ENCODE measurements at regions not wholly inside any gene's neighbourhood (a gene's known extent, or its start where the extent isn't known, plus 50 kb on each side); places are given as distances from the start of the nearest gene placed in this dataset.
A peak's percentile ranks its signal among the peaks of the same experiment; 100 is the strongest.
"Not testable (repeated sequence)": the region's sequence is repeated elsewhere in the genome, so short reads cannot be mapped to it uniquely, and the experiment has no call there.

DNA sequence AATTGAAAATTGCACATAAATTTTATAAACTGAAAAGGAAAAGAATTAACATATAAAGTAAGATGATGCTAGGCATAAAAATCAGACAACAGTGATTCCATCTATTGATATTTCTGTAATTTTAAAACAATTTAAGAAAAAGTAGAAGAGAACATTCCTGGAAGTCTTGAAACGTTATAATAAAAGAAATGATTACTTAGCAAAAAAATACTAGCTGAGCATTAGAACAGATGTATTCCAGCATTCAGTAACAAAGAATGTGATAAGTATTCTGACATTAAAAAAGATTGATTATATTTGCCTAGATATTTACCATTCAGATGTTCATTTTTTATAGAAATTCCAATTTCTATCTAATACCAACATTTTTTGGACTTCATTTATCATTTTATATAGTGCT is 120.1 kb upstream of the PPP1R9A start:
- H3K79me2 ChIP-seq (ENCODE audit: insufficient read depth, low read length), result no peaks in the 10 kb centered on the region
- no peaks in the 10 kb centered on the region for H3K36me3 ChIP-seq (replicated peaks in 1 of 2; ENCODE audit: control insufficient read depth in 1 of 2, insufficient read depth in 2 of 2, low read length in 2 of 2)
- ChIA-PET POLR2A (no interaction called here), CTCF (ENCODE audit: low intra/inter-chr PET ratio, low total read pairs) (no interaction called here)
- TF ChIP-seq ZNF75D (CRISPR knock-in tag; IDR thresholded peaks at IDR 0.05; ENCODE audit: borderline replicate concordance) (no peak), MAFK (conservative IDR thresholded peaks at IDR 0.05 in 1 of 2, IDR thresholded peaks at IDR 0.05 in 1 of 2; ENCODE audit: low read length in 2 of 2) (peak; percentile 58 to 83), MAFF (IDR thresholded peaks at IDR 0.05; ENCODE audit: low read depth, low read length) (peak; percentile 72), HNF4A (CRISPR knock-in tag; IDR thresholded peaks at IDR 0.05) (no peak), RCOR2 (CRISPR knock-in tag; IDR thresholded peaks at IDR 0.05) (no peak), WIZ (CRISPR knock-in tag; IDR thresholded peaks at IDR 0.05) (no peak)
- H3K4me2 ChIP-seq (ENCODE audit: low read depth, low read length), result no peak overlapping the region
- H3K27ac ChIP-seq (ENCODE audit: extremely low read length, insufficient read depth, low read length), result no peak overlapping the region
- in situ Hi-C loops (cut with HindIII; ENCODE audit: extremely low pct_ligation_motif_present, low pct_unique_long_range_greater_than_20kb), result no loop called here
- intact Hi-C loops (cut with micrococcal nuclease; ENCODE audit: unreplicated experiment), result no loop called here
- no peak overlapping the region for H3K4me3 ChIP-seq (replicated peaks in 1 of 3; ENCODE audit: insufficient read depth in 1 of 3, low read depth in 2 of 3, low read length in 3 of 3)
- no peak overlapping the region for H3K9ac ChIP-seq (ENCODE audit: insufficient read depth, low read depth, low read length)
- BruUV-seq (replicated peaks), result no TSS peak
- DNase-seq (ENCODE audit: low spot score) (no peak), ATAC-seq (no peak), FAIRE-seq (no peak)
- 2% methylated on average over 1 of the region's 1 CpG for WGBS (ENCODE audit: low lambda C conversion rate)
- H3K4me1 ChIP-seq (ENCODE audit: insufficient read depth, low read length), result no peaks in the 10 kb centered on the region
- H4K20me1 ChIP-seq (ENCODE audit: insufficient read depth, low read length), result no peaks in the 10 kb centered on the region
- no peaks in the 10 kb centered on the region for H3K27me3 ChIP-seq (ENCODE audit: control insufficient read depth in 1 of 2, insufficient read depth in 2 of 2, low read length in 2 of 2)
- no peak overlapping the region for H2AFZ ChIP-seq (ENCODE audit: low read length)
- no peaks in the 10 kb centered on the region for H3K9me3 ChIP-seq (ENCODE audit: low read length)

DNA sequence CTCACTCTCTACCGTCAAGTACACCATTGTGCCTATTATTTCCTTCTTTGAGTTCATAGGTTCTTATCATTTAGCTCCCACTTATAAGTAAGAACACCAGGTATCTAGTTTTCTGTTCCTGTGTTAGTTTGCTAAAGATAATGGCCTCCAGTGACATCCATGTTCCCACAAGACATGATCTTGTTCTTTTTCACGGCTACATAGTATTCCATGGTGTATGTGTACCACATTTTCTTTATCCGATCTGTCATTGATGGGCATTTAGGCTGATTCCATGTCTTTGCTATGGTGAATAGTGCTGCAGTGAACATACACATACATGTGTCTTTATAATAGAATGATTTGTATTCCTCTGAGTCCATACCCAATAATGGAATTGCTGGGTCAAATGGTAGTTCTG is 119.0 kb upstream of the PPP1R9A start:
- intact Hi-C loops (cut with micrococcal nuclease; ENCODE audit: unreplicated experiment); H3K4me1 ChIP-seq (ENCODE audit: insufficient read depth, low read length); in situ Hi-C loops (cut with HindIII; ENCODE audit: extremely low pct_ligation_motif_present, low pct_unique_long_range_greater_than_20kb); H3K9ac ChIP-seq (ENCODE audit: insufficient read depth, low read depth, low read length); FAIRE-seq; H3K79me2 ChIP-seq (ENCODE audit: insufficient read depth, low read length); H2AFZ ChIP-seq (ENCODE audit: low read length); H4K20me1 ChIP-seq (ENCODE audit: insufficient read depth, low read length); H3K4me3 ChIP-seq (replicated peaks in 1 of 3; ENCODE audit: insufficient read depth in 1 of 3, low read depth in 2 of 3, low read length in 3 of 3); H3K36me3 ChIP-seq (replicated peaks in 1 of 2; ENCODE audit: control insufficient read depth in 1 of 2, insufficient read depth in 2 of 2, low read length in 2 of 2); H3K27ac ChIP-seq (ENCODE audit: extremely low read length, insufficient read depth, low read length); H3K9me3 ChIP-seq (ENCODE audit: low read length); POLR2A ChIA-PET; CTCF ChIA-PET (ENCODE audit: low intra/inter-chr PET ratio, low total read pairs); BruUV-seq (replicated peaks); H3K4me2 ChIP-seq (ENCODE audit: low read depth, low read length); H3K27me3 ChIP-seq (ENCODE audit: control insufficient read depth in 1 of 2, insufficient read depth in 2 of 2, low read length in 2 of 2); DNase-seq (ENCODE audit: low spot score); ATAC-seq: not testable (repeated sequence)
- 30% methylated on average over 3 of the region's 3 CpGs for WGBS (ENCODE audit: low lambda C conversion rate)
